ENCODE measurements at regions not wholly inside any gene's neighbourhood (a gene's known extent, or its start where the extent isn't known, plus 50 kb on each side); places are given as distances from the start of the nearest gene placed in this dataset.

DNA sequence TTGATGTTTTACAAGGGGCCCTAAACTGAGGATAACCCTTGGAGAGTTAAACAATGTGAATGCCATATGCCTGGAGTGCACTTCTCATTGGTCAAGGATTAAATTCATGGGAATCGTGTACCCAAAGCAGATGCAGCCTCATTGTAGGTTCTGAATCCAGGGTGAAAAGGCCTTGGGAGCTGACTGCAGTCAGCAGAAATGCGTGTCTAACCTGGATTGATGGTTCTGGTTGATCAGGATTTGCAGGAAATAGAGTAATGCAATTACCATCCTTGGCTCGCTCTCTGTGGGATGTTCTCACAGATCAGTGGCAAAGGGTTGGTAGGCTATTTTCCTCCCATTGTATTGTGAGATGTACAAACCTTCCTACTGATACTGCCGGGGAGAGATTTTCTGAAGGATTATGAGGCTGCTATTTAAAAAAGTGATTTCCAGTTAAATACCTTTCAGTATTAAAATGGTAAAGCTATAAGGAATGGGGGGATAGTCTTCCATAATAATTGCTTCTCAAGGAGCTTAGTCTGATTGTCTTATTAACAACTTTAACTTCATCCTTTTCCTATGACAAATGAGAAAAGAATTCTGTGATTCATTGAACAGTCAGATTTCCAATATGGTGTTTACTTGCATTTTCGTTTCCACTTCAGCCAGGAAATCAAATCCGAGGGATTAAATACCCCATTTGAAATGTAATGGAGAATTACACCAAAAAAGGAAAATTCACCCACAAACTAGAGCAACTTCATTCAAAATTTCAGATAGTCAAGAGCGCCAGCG, 1028.1 kb upstream of the EEF2KMT start:
- no peak for TF ChIP-seq ARNTL (CRISPR knock-in tag; IDR thresholded peaks at IDR 0.05; ENCODE audit: borderline replicate concordance, low read depth)
- TF ChIP-seq GLIS3 (CRISPR knock-in tag; IDR thresholded peaks at IDR 0.05), result no peak
- no peak for TF ChIP-seq ESRRG (CRISPR knock-in tag; IDR thresholded peaks at IDR 0.05)
- TF ChIP-seq ZNF565 (CRISPR knock-in tag; conservative IDR thresholded peaks at IDR 0.05; ENCODE audit: low read depth), result no peak
- no peak for TF ChIP-seq ZFP30 (CRISPR knock-in tag; IDR thresholded peaks at IDR 0.05)
- TF ChIP-seq, protein P1, sequence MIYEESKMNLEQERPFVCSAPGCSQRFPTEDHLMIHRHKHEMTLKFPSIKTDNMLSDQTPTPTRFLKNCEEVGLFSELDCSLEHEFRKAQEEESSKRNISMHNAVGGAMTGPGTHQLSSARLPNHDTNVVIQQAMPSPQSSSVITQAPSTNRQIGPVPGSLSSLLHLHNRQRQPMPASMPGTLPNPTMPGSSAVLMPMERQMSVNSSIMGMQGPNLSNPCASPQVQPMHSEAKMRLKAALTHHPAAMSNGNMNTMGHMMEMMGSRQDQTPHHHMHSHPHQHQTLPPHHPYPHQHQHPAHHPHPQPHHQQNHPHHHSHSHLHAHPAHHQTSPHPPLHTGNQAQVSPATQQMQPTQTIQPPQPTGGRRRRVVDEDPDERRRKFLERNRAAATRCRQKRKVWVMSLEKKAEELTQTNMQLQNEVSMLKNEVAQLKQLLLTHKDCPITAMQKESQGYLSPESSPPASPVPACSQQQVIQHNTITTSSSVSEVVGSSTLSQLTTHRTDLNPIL (CRISPR knock-in tag; IDR thresholded peaks at IDR 0.05; ENCODE audit: low read depth), result no peak
- no peak for TF ChIP-seq CSRNP3 (CRISPR knock-in tag; IDR thresholded peaks at IDR 0.05)
- TF ChIP-seq PPARA (CRISPR knock-in tag; IDR thresholded peaks at IDR 0.05; ENCODE audit: borderline replicate concordance), result no peak
- TF ChIP-seq ZFP3 (CRISPR knock-in tag; IDR thresholded peaks at IDR 0.05), result no peak
- TF ChIP-seq SNAI2 (CRISPR knock-in tag; IDR thresholded peaks at IDR 0.05), result no peak
- no peak for TF ChIP-seq RARB (CRISPR knock-in tag; IDR thresholded peaks at IDR 0.05)
- no peak for ATAC-seq

GRCh38 chr16:6124136-6124535, 1026.5 kb upstream of the EEF2KMT start:
- no peak for TF ChIP-seq GLIS3 (CRISPR knock-in tag; IDR thresholded peaks at IDR 0.05)
- no peak for TF ChIP-seq ZC3H10 (CRISPR knock-in tag; IDR thresholded peaks at IDR 0.05)
- no peak for TF ChIP-seq ZNF565 (CRISPR knock-in tag; conservative IDR thresholded peaks at IDR 0.05; ENCODE audit: low read depth)
- TF ChIP-seq RARB (CRISPR knock-in tag; IDR thresholded peaks at IDR 0.05), result no peak
- no peak for TF ChIP-seq TOX (CRISPR knock-in tag; IDR thresholded peaks at IDR 0.05; ENCODE audit: borderline replicate concordance)
- no peak for TF ChIP-seq ISL1 (CRISPR knock-in tag; IDR thresholded peaks at IDR 0.05)
- no peak for TF ChIP-seq POU6F1 (CRISPR knock-in tag; IDR thresholded peaks at IDR 0.05; ENCODE audit: borderline replicate concordance, low read depth)
- TF ChIP-seq OSR1 (CRISPR knock-in tag; IDR thresholded peaks at IDR 0.05), result no peak
- no peak for ATAC-seq

DNA sequence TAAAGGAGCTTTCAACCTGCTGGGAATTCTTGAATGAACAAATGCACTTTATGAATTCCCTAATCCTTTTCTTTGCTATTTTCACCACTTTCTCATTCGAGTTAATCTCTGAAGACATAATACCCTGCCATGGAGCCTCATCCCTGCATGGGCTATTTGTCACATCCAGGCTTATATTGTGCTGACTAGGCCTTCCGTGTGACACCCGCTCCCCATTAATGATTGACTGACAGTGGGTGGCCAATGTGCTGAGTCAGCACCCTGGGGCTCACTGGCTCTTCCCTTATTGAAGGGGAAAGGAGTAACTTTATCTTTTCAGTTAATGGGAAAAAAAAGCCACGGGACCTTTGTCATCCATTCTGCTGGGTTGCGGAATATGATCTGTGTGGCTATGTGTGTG, 1024.8 kb upstream of the EEF2KMT start:
- TF ChIP-seq ARNTL (CRISPR knock-in tag; IDR thresholded peaks at IDR 0.05; ENCODE audit: borderline replicate concordance, low read depth), result no peak
- TF ChIP-seq ZFP3 (CRISPR knock-in tag; IDR thresholded peaks at IDR 0.05), result no peak
- TF ChIP-seq, protein P2, sequence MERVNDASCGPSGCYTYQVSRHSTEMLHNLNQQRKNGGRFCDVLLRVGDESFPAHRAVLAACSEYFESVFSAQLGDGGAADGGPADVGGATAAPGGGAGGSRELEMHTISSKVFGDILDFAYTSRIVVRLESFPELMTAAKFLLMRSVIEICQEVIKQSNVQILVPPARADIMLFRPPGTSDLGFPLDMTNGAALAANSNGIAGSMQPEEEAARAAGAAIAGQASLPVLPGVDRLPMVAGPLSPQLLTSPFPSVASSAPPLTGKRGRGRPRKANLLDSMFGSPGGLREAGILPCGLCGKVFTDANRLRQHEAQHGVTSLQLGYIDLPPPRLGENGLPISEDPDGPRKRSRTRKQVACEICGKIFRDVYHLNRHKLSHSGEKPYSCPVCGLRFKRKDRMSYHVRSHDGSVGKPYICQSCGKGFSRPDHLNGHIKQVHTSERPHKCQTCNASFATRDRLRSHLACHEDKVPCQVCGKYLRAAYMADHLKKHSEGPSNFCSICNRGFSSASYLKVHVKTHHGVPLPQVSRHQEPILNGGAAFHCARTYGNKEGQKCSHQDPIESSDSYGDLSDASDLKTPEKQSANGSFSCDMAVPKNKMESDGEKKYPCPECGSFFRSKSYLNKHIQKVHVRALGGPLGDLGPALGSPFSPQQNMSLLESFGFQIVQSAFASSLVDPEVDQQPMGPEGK (CRISPR knock-in tag; IDR thresholded peaks at IDR 0.05; ENCODE audit: borderline replicate concordance), result no peak
- TF ChIP-seq, protein P3, sequence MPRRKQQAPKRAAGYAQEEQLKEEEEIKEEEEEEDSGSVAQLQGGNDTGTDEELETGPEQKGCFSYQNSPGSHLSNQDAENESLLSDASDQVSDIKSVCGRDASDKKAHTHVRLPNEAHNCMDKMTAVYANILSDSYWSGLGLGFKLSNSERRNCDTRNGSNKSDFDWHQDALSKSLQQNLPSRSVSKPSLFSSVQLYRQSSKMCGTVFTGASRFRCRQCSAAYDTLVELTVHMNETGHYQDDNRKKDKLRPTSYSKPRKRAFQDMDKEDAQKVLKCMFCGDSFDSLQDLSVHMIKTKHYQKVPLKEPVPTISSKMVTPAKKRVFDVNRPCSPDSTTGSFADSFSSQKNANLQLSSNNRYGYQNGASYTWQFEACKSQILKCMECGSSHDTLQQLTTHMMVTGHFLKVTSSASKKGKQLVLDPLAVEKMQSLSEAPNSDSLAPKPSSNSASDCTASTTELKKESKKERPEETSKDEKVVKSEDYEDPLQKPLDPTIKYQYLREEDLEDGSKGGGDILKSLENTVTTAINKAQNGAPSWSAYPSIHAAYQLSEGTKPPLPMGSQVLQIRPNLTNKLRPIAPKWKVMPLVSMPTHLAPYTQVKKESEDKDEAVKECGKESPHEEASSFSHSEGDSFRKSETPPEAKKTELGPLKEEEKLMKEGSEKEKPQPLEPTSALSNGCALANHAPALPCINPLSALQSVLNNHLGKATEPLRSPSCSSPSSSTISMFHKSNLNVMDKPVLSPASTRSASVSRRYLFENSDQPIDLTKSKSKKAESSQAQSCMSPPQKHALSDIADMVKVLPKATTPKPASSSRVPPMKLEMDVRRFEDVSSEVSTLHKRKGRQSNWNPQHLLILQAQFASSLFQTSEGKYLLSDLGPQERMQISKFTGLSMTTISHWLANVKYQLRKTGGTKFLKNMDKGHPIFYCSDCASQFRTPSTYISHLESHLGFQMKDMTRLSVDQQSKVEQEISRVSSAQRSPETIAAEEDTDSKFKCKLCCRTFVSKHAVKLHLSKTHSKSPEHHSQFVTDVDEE (CRISPR knock-in tag; IDR thresholded peaks at IDR 0.05), result no peak
- TF ChIP-seq GLIS3 (CRISPR knock-in tag; IDR thresholded peaks at IDR 0.05), result no peak
- TF ChIP-seq BACH2 (CRISPR knock-in tag; IDR thresholded peaks at IDR 0.05; ENCODE audit: borderline replicate concordance), result no peak
- no peak for TF ChIP-seq OSR1 (CRISPR knock-in tag; IDR thresholded peaks at IDR 0.05)
- no peak for TF ChIP-seq TCF4 (CRISPR knock-in tag; IDR thresholded peaks at IDR 0.05; ENCODE audit: borderline replicate concordance)
- no peak for TF ChIP-seq POU6F1 (CRISPR knock-in tag; IDR thresholded peaks at IDR 0.05; ENCODE audit: borderline replicate concordance, low read depth)
- TF ChIP-seq PPARA (CRISPR knock-in tag; IDR thresholded peaks at IDR 0.05; ENCODE audit: borderline replicate concordance), result no peak
- no peak for TF ChIP-seq SNAI2 (CRISPR knock-in tag; IDR thresholded peaks at IDR 0.05)
- TF ChIP-seq ZNF8 (CRISPR knock-in tag; IDR thresholded peaks at IDR 0.05), result no peak
- TF ChIP-seq ZFP30 (CRISPR knock-in tag; IDR thresholded peaks at IDR 0.05), result no peak

More for the DNA sequence above, 1024.8 kb upstream of the EEF2KMT start:
- no peak for ATAC-seq

All from SK-N-SH treated with all-trans-retinoic acid at 6 μM for 48 hours (cell line).